HEK293 (cell line): ENCODE measurements at regions not wholly inside any gene's neighbourhood (a gene's known extent, or its start where the extent isn't known, plus 50 kb on each side); places are given as distances from the start of the nearest gene placed in this dataset.

ENCODE experiments used
- CTCF ChIA-PET: fragments of 350-600 bp; formaldehyde crosslinking; extraction: SDS; loops from one replicate; lab custom pipeline; 2021; ENCODE audit warnings: antibody characterized with exemption; lab: Yijun Ruan, JAX
- POLR2A ChIA-PET: fragments of 300-600 bp; formaldehyde crosslinking; extraction: SDS; loops from one replicate; lab custom pipeline; 2020; ENCODE audit warnings: antibody characterized with exemption, inconsistent platforms; lab: Yijun Ruan, JAX
- H3K27ac ChIP-seq: fragments of 200-500 bp; sonication (Bioruptor generic); 2 replicates; pipeline ENCODE4 v1.5.1; 2014; ENCODE audit warnings: low read depth, low read length, control low read depth, inconsistent platforms; ENCODE audit errors: extremely low read depth
- H3K36me3 ChIP-seq, 2 experiments: fragments of 200-500 bp in 1 of 2; sonication (Bioruptor generic) in 1 of 2; 1 replicate in 1 of 2; 2 replicates in 1 of 2; pipeline ENCODE4 v1.5.1; 2014 to 2017; ENCODE audit warnings: inconsistent platforms in 2 of 2, low read length in 2 of 2; ENCODE audit not compliant: control insufficient read depth in 2 of 2, insufficient read depth in 1 of 2
- H3K4me1 ChIP-seq: fragments of 200-500 bp; sonication (Bioruptor generic); 2 replicates; pipeline ENCODE4 v1.5.1; 2014; ENCODE audit warnings: mild to moderate bottlenecking, low read length, inconsistent platforms; ENCODE audit not compliant: control insufficient read depth, insufficient read depth
- H3K4me3 ChIP-seq: 2 replicates; pipeline ENCODE4 v1.5.1; 2011; ENCODE audit warnings: low read depth, mild to moderate bottlenecking, control low read depth, low read length, moderate library complexity
- H3K9me3 ChIP-seq: fragments of 200-500 bp; sonication (Bioruptor generic); 2 replicates; pipeline ENCODE4 v1.5.1; 2014; ENCODE audit warnings: low read depth, low read length, inconsistent platforms; ENCODE audit not compliant: control insufficient read depth, insufficient read depth
- GFI1B ChIP-seq: fragments of 450-650 bp; formaldehyde crosslinking; IDR thresholded peaks from 2 replicates; pipeline ENCODE4 v1.5.1; 2016; ENCODE audit warnings: missing biosample characterization, missing genetic modification characterization
- PBX3 ChIP-seq: sonication (generic); formaldehyde crosslinking; IDR thresholded peaks from 2 replicates; pipeline ENCODE4 v1.8.1; 2022; ENCODE audit warnings: mild to moderate bottlenecking, moderate library complexity, missing genetic modification reagents
- PRDM6 ChIP-seq: fragments of 450-650 bp; formaldehyde crosslinking; IDR thresholded peaks from 2 replicates; pipeline ENCODE4 v1.5.1; 2017; ENCODE audit warnings: missing biosample characterization, missing genetic modification characterization
- REPIN1 ChIP-seq: fragments of 450-650 bp; formaldehyde crosslinking; IDR thresholded peaks from 2 replicates; pipeline ENCODE4 v1.5.1; 2017; ENCODE audit warnings: missing biosample characterization, missing genetic modification characterization, low read depth
- REST ChIP-seq: fragments of 450-650 bp; formaldehyde crosslinking; IDR thresholded peaks from 2 replicates; pipeline ENCODE4 v1.5.1; 2016; ENCODE audit warnings: missing biosample characterization, missing genetic modification characterization
- ZBTB10 ChIP-seq: fragments of 450-650 bp; formaldehyde crosslinking; IDR thresholded peaks from 2 replicates; pipeline ENCODE4 v1.5.1; 2016; ENCODE audit warnings: missing biosample characterization, missing genetic modification characterization
- ZBTB7A ChIP-seq: fragments of 450-650 bp; formaldehyde crosslinking; IDR thresholded peaks from 2 replicates; pipeline ENCODE4 v1.5.1; 2016; ENCODE audit warnings: low read depth, missing biosample characterization, missing genetic modification characterization
- ZBTB8A ChIP-seq: fragments of 450-650 bp; formaldehyde crosslinking; IDR thresholded peaks from 2 replicates; pipeline ENCODE4 v1.5.1; 2016; ENCODE audit warnings: missing biosample characterization, missing genetic modification characterization
- ZFP69B ChIP-seq: fragments of 450-650 bp; formaldehyde crosslinking; IDR thresholded peaks from 2 replicates; pipeline ENCODE4 v1.5.1; 2016; ENCODE audit warnings: missing biosample characterization, missing genetic modification characterization
- ZNF266 ChIP-seq: fragments of 450-650 bp; formaldehyde crosslinking; IDR thresholded peaks from 2 replicates; pipeline ENCODE4 v1.5.1; 2016; ENCODE audit warnings: missing biosample characterization, missing genetic modification characterization, low read depth
- ZNF398 ChIP-seq: fragments of 450-650 bp; formaldehyde crosslinking; IDR thresholded peaks from 2 replicates; pipeline ENCODE4 v1.5.1; 2017; ENCODE audit warnings: missing biosample characterization, missing genetic modification characterization
- ZNF423 ChIP-seq: fragments of 450-650 bp; formaldehyde crosslinking; IDR thresholded peaks from 2 replicates; pipeline ENCODE4 v1.5.1; 2016; ENCODE audit warnings: missing biosample characterization, missing genetic modification characterization
- ZNF501 ChIP-seq: fragments of 450-650 bp; formaldehyde crosslinking; IDR thresholded peaks from 2 replicates; pipeline ENCODE4 v1.5.1; 2016; ENCODE audit warnings: missing biosample characterization, missing genetic modification characterization
- ZNF513 ChIP-seq: fragments of 450-650 bp; IDR thresholded peaks from 2 replicates; pipeline ENCODE4 v1.5.1; 2018; ENCODE audit warnings: missing biosample characterization, missing genetic modification characterization
- ZNF558 ChIP-seq: fragments of 450-650 bp; formaldehyde crosslinking; IDR thresholded peaks from 2 replicates; pipeline ENCODE4 v1.5.1; 2016; ENCODE audit warnings: missing biosample characterization, missing genetic modification characterization
- ZNF560 ChIP-seq: fragments of 450-650 bp; formaldehyde crosslinking; IDR thresholded peaks from 2 replicates; pipeline ENCODE4 v1.5.1; 2017; ENCODE audit warnings: missing biosample characterization, missing genetic modification characterization, borderline replicate concordance
- ZNF660 ChIP-seq: fragments of 450-650 bp; IDR thresholded peaks from 2 replicates; pipeline ENCODE4 v1.5.1; 2018; ENCODE audit warnings: missing biosample characterization, mild to moderate bottlenecking, missing genetic modification characterization
- ZNF664 ChIP-seq: fragments of 450-650 bp; formaldehyde crosslinking; IDR thresholded peaks from 2 replicates; pipeline ENCODE4 v1.5.1; 2016; ENCODE audit warnings: missing biosample characterization, missing genetic modification characterization
- ZNF670 ChIP-seq: fragments of 450-650 bp; formaldehyde crosslinking; IDR thresholded peaks from 2 replicates; pipeline ENCODE4 v1.5.1; 2016; ENCODE audit warnings: missing biosample characterization, missing genetic modification characterization, low read depth
- ZSCAN30 ChIP-seq: fragments of 450-650 bp; IDR thresholded peaks from 2 replicates; pipeline ENCODE4 v1.5.1; 2018; ENCODE audit warnings: missing biosample characterization, mild to moderate bottlenecking, missing genetic modification characterization, moderate library complexity

GRCh38 chr4:8703401-8703696, 110.8 kb downstream of the CPZ start (continued):
- no peak for TF ChIP-seq ZNF513
- TF ChIP-seq, all 188 proteins: peak for 0

GRCh38 chr4:8702516-8703400, 110.2 kb downstream of the CPZ start:
- Histone ChIP-seq H3K4me1 (no peaks in the 10 kb centered on the region), H3K9me3 (no peaks in the 10 kb centered on the region), H3K36me3 (no peaks in the 10 kb centered on the region), H3K4me3 (no peak overlapping the region), H3K27ac (no peak overlapping the region)
- ChIA-PET POLR2A (no interaction called here), CTCF (interaction anchor here (1.7 kb wide), 1 partner anchor 14 kb away, joined by 6 read pairs; no protein-coding TSS in a partner anchor)
- no peak for TF ChIP-seq ZFP69B (tag by site-specific recombination)
- TF ChIP-seq ZBTB8A (tag by site-specific recombination), result no peak
- TF ChIP-seq ZNF266 (tag by site-specific recombination), result no peak
- TF ChIP-seq ZBTB10 (tag by site-specific recombination), result no peak
- no peak for TF ChIP-seq ZNF670 (tag by site-specific recombination)
- no peak for TF ChIP-seq ZNF398
- no peak for TF ChIP-seq REST (tag by site-specific recombination)
- no peak for TF ChIP-seq ZSCAN30 (tag by site-specific recombination)
- TF ChIP-seq PRDM6 (tag by site-specific recombination), result no peak
- no peak for TF ChIP-seq ZNF423 (tag by site-specific recombination)
- no peak for TF ChIP-seq ZNF558 (tag by site-specific recombination)
- no peak for TF ChIP-seq ZBTB7A
- TF ChIP-seq ZNF664 (tag by site-specific recombination), result no peak
- TF ChIP-seq ZNF560 (tag by site-specific recombination), result no peak
- no peak for TF ChIP-seq GFI1B (tag by site-specific recombination)
- no peak for TF ChIP-seq ZNF501
- no peak for TF ChIP-seq REPIN1 (tag by site-specific recombination)
- no peak for TF ChIP-seq PBX3 (CRISPR knock-in tag)
- TF ChIP-seq ZNF660 (tag by site-specific recombination), result no peak
